Neural cell (in vitro differentiated cells): ENCODE measurements at regions not wholly inside any gene's neighbourhood (a gene's known extent, or its start where the extent isn't known, plus 50 kb on each side); places are given as distances from the start of the nearest gene placed in this dataset.

Experiments used
- H2AFZ ChIP-seq: fragments of 200-600, 300-800 bp; sonication (generic), shearing (Covaris generic); 2 replicates; pipeline ENCODE4 v1.6.0; 2014; ENCODE audit warnings: low read depth, mild to moderate bottlenecking, antibody characterized with exemption, low read length, moderate library complexity
- H3F3A ChIP-seq: fragments of 200-600 bp; shearing (Covaris generic); 2 replicates; pipeline ENCODE4 v1.6.1; 2016; ENCODE audit warnings: mild to moderate bottlenecking, moderate library complexity, mixed read lengths, antibody characterized with exemption, low read length; ENCODE audit not compliant: insufficient read depth, poor library complexity, severe bottlenecking
- H3K27ac ChIP-seq: fragments of 200-600, 300-800 bp; sonication (generic), shearing (Covaris generic); 2 replicates; pipeline ENCODE4 v1.5.1; 2014; ENCODE audit warnings: mild to moderate bottlenecking, low read length, moderate library complexity
- H3K27me3 ChIP-seq: fragments of 300-800, 200-600 bp; sonication (generic), shearing (Covaris generic); 2 replicates; pipeline ENCODE4 v1.6.0; 2014; ENCODE audit warnings: mild to moderate bottlenecking, low read depth, low read length, moderate library complexity; ENCODE audit not compliant: insufficient read depth
- H3K36me3 ChIP-seq: fragments of 300-800, 200-600 bp; sonication (generic), shearing (Covaris generic); 2 replicates; pipeline ENCODE4 v1.5.1; 2014; ENCODE audit warnings: mild to moderate bottlenecking, antibody characterized with exemption, low read length, moderate library complexity; ENCODE audit not compliant: insufficient read depth
- H3K4me2 ChIP-seq: fragments of 300-800, 200-600 bp; sonication (generic), shearing (Covaris generic); 2 replicates; pipeline ENCODE4 v1.6.0; 2014; ENCODE audit warnings: mild to moderate bottlenecking, low read length
- H3K4me3 ChIP-seq: fragments of 300-800, 200-600 bp; sonication (generic), shearing (Covaris generic); 2 replicates; pipeline ENCODE4 v1.5.1; 2014; ENCODE audit warnings: mild to moderate bottlenecking, low read length, moderate library complexity
- H3K79me2 ChIP-seq: fragments of 200-600 bp; shearing (Covaris generic); replicated peaks from 2 replicates; pipeline ENCODE4 v1.6.0; 2014; ENCODE audit warnings: mild to moderate bottlenecking, low read length, moderate library complexity; ENCODE audit not compliant: insufficient read depth
- H3K9ac ChIP-seq: fragments of 300-800, 200-600 bp; sonication (generic), shearing (Covaris generic); 2 replicates; pipeline ENCODE4 v1.6.1; 2016; ENCODE audit warnings: mild to moderate bottlenecking, low read length, mixed read lengths
- H3K9me2 ChIP-seq: fragments of 200-600 bp; shearing (Covaris generic); 2 replicates; pipeline ENCODE4 v1.6.1; 2016; ENCODE audit warnings: mild to moderate bottlenecking, low read length, mixed read lengths; ENCODE audit not compliant: insufficient read depth
- H3K9me3 ChIP-seq: fragments of 200-600, 300-800 bp; sonication (generic), shearing (Covaris generic); 2 replicates; pipeline ENCODE4 v1.6.1; 2016; ENCODE audit warnings: mild to moderate bottlenecking, mixed run types, low read length, moderate library complexity, mixed read lengths
- H4K20me1 ChIP-seq: fragments of 200-600 bp; shearing (Covaris generic); 2 replicates; pipeline ENCODE4 v1.6.1; 2016; ENCODE audit warnings: mild to moderate bottlenecking, mixed run types; ENCODE audit not compliant: insufficient read depth
- EP300 ChIP-seq: fragments of 450-650 bp; conservative IDR thresholded peaks from 2 replicates; pipeline ENCODE4 v1.6.1; 2014; ENCODE audit warnings: antibody characterized with exemption, mild to moderate bottlenecking, moderate library complexity; ENCODE audit not compliant: poor library complexity, severe bottlenecking
- MXI1 ChIP-seq: fragments of 450-650 bp; conservative IDR thresholded peaks from 2 replicates; pipeline ENCODE4 v1.6.1; 2014; ENCODE audit warnings: antibody characterized with exemption, mild to moderate bottlenecking; ENCODE audit not compliant: poor library complexity, severe bottlenecking
- POLR2AphosphoS5 ChIP-seq: IDR thresholded peaks from 2 replicates; pipeline ENCODE4 v1.6.1; 2012
- RAD21 ChIP-seq: fragments of 450-650 bp; conservative IDR thresholded peaks from 2 replicates; pipeline ENCODE4 v1.6.1; 2014; ENCODE audit warnings: antibody characterized with exemption, mild to moderate bottlenecking, moderate library complexity
- REST ChIP-seq: IDR thresholded peaks from 2 replicates; pipeline ENCODE4 v1.6.1; 2012; ENCODE audit warnings: borderline replicate concordance
- SMC3 ChIP-seq: fragments of 450-650 bp; conservative IDR thresholded peaks from 2 replicates; pipeline ENCODE4 v1.6.1; 2014; ENCODE audit warnings: antibody characterized with exemption, mild to moderate bottlenecking, moderate library complexity; ENCODE audit not compliant: poor library complexity
- TAF1 ChIP-seq: IDR thresholded peaks from 2 replicates; pipeline ENCODE4 v1.6.1; 2012; ENCODE audit warnings: low read depth
- TF ChIP-seq, protein P1 (sequence below): fragments of 450-650 bp; IDR thresholded peaks from 2 replicates; pipeline ENCODE4 v1.5.1; 2014; ENCODE audit warnings: antibody characterized with exemption, mild to moderate bottlenecking, moderate library complexity; ENCODE audit not compliant: poor library complexity, severe bottlenecking

DNA sequence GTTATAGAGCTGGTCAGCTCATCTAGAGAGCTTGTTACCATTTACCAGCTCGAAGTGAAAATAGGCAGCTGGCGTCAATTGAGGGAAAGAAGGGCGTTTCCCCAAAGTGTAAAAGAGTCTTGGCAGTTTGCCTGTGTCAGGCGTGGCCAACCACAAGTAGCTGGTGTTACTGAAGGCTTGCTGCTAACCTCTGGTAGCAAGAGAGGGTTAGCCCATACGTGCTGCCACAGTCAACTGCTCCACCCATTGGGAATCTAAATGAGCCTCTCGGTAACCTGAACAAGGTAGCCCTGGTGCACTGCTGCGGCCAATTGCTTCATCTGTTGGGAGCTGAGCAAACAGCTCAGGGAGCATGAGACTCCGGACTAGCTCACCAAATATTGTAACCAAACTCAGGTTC, 314.9 kb upstream of the SLITRK5 start:
- Histone ChIP-seq H3K4me3 (no peak overlapping the region), H3K9me3 (no peaks in the 10 kb centered on the region), H3K36me3 (no peaks in the 10 kb centered on the region), H4K20me1 (no peaks in the 10 kb centered on the region), H3K9ac (no peak overlapping the region), H3F3A (no peaks in the 10 kb centered on the region), H3K4me2 (no peak overlapping the region), H3K27me3 (no peaks in the 10 kb centered on the region), H3K9me2 (no peaks in the 10 kb centered on the region), H3K27ac (no peak overlapping the region), H3K79me2 (no peaks in the 10 kb centered on the region), H2AFZ (no peak overlapping the region)
- TF ChIP-seq, protein P1, sequence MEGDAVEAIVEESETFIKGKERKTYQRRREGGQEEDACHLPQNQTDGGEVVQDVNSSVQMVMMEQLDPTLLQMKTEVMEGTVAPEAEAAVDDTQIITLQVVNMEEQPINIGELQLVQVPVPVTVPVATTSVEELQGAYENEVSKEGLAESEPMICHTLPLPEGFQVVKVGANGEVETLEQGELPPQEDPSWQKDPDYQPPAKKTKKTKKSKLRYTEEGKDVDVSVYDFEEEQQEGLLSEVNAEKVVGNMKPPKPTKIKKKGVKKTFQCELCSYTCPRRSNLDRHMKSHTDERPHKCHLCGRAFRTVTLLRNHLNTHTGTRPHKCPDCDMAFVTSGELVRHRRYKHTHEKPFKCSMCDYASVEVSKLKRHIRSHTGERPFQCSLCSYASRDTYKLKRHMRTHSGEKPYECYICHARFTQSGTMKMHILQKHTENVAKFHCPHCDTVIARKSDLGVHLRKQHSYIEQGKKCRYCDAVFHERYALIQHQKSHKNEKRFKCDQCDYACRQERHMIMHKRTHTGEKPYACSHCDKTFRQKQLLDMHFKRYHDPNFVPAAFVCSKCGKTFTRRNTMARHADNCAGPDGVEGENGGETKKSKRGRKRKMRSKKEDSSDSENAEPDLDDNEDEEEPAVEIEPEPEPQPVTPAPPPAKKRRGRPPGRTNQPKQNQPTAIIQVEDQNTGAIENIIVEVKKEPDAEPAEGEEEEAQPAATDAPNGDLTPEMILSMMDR: no peak
- TF ChIP-seq POLR2AphosphoS5: no peak
- TF ChIP-seq MXI1: no peak
- no peak for TF ChIP-seq EP300
- TF ChIP-seq RAD21: no peak
- no peak for TF ChIP-seq TAF1

DNA sequence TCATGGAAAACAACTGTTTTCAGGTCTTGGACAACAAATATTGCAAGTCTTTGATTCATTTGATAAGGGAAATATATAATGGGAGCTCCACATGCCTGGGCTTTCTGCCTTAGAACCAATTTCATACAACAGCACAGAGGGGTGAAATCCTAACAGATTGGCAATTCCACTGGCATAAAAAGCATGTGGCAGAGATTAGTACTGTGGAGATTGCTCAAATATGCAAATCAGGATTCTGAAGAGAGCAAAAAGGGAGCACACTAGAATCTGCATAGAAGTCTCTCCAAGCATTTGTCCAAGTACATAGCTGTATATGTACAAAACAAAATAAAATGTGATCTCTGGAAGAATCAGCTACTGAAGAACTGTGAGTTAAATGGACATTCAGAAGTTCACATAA, 312.9 kb upstream of the SLITRK5 start:
- H3K27me3 ChIP-seq: no peaks in the 10 kb centered on the region
- no peak overlapping the region for H3K4me3 ChIP-seq
- H3K9me3 ChIP-seq: no peaks in the 10 kb centered on the region
- no peak overlapping the region for H2AFZ ChIP-seq
- no peak overlapping the region for H3K4me2 ChIP-seq
- no peaks in the 10 kb centered on the region for H3K79me2 ChIP-seq
- TF ChIP-seq REST: no peak
- no peak for TF ChIP-seq EP300
- no peak for TF ChIP-seq RAD21
- TF ChIP-seq, protein P1: no peak
- no peak for TF ChIP-seq POLR2AphosphoS5
- no peak for TF ChIP-seq SMC3
- TF ChIP-seq MXI1: no peak
- H3F3A ChIP-seq: no peaks in the 10 kb centered on the region
- H3K9me2 ChIP-seq: no peaks in the 10 kb centered on the region
- no peak overlapping the region for H3K9ac ChIP-seq
- H3K27ac ChIP-seq: no peak overlapping the region
- no peaks in the 10 kb centered on the region for H3K36me3 ChIP-seq
- no peaks in the 10 kb centered on the region for H4K20me1 ChIP-seq
